GM10266 (cell line): ENCODE measurements at regions not wholly inside any gene's neighbourhood (a gene's known extent, or its start where the extent isn't known, plus 50 kb on each side); places are given as distances from the start of the nearest gene placed in this dataset.
"Not testable (repeated sequence)": the region's sequence is repeated elsewhere in the genome, so short reads cannot be mapped to it uniquely, and the experiment has no call there.

Source experiments
- DNase-seq: peaks from one replicate; pipeline ENCODE4 v3.0.0; 2012; ENCODE audit errors: extremely low spot score
- TF ChIP-seq, protein P1 (sequence below): IDR thresholded peaks from 2 replicates; pipeline ENCODE4 v1.5.1; 2012; ENCODE audit warnings: mild to moderate bottlenecking, low read depth; ENCODE audit not compliant: control insufficient read depth, insufficient read depth; ENCODE audit errors: missing control alignments

DNA sequence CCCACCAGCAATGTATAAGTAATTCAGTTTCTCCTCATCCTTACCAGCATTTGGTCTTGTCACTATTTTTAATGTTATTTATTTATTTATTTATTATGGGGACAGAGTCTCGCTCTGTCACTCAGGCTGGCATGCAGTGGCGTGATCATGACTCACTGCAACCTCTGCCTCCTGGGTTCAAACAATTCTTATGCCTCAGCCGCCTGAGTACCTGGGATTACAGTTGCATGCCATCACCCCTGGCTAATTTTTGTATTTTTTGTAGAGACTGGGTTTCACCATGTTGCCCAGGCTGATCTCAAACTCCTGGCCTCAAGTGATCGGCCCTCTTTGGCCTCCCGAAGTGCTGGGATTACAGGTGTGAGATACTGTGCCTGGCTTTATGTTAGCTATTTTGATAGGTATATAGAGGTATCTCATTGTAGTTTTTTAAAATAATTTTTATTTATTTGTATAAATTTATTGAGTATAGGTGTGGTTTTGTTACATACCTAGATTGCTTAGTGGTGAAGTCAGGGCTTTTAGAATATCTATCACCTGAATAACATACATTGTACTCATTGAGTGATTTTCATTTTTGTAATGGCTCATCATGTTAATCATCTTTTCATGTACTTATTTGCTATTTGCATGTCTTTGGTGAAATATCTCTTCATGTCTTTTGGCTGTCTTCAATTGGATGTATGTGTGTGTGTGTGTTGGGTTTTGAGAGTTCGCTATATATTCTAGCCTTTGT, 53.3 kb downstream of the TANC2 start:
- no peak for DNase-seq
- TF ChIP-seq, protein P1, sequence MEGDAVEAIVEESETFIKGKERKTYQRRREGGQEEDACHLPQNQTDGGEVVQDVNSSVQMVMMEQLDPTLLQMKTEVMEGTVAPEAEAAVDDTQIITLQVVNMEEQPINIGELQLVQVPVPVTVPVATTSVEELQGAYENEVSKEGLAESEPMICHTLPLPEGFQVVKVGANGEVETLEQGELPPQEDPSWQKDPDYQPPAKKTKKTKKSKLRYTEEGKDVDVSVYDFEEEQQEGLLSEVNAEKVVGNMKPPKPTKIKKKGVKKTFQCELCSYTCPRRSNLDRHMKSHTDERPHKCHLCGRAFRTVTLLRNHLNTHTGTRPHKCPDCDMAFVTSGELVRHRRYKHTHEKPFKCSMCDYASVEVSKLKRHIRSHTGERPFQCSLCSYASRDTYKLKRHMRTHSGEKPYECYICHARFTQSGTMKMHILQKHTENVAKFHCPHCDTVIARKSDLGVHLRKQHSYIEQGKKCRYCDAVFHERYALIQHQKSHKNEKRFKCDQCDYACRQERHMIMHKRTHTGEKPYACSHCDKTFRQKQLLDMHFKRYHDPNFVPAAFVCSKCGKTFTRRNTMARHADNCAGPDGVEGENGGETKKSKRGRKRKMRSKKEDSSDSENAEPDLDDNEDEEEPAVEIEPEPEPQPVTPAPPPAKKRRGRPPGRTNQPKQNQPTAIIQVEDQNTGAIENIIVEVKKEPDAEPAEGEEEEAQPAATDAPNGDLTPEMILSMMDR, result no peak

DNA sequence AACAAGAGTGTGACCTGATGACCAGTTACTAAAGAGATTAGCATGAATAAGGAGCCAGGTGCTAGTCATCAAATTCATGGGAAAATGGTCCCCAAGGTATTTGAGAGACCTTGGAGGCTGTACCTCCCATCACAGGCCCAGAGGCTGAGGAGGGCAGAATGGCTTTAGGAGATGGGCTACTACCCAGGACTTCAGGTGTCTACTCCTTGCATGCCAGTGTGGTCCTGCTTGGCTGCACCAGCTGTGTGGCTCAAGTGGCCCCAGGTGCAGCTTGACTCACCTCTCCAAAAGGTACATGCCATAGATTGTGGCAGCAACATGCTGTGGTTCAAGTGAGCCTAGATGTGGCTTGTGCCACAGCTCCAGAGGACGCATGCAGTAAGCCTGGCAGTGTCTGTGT, 56.5 kb downstream of the TANC2 start:
- TF ChIP-seq, protein P1, result no peak
- no peak for DNase-seq

DNA sequence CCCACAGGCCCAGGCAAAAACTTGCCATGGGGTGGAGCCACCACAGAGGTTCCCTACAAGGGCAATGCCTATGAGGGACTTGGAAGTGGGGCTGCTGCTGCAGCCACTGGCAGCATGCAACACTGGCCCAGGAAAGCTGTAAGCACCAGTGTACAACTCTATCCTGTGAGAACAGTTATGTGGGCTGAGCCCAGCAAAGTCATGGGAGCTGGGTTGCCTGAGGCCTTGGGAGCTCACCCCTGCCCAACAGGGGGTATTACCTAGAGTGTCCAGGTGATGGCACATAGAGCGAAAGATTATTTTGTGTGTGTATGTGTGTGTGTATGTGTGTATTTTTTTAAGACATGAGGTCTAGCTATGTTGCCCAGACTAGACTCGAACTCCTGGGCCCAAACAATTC, 57.0 kb downstream of the TANC2 start:
- TF ChIP-seq, protein P1, result no peak
- no peak for DNase-seq

DNA sequence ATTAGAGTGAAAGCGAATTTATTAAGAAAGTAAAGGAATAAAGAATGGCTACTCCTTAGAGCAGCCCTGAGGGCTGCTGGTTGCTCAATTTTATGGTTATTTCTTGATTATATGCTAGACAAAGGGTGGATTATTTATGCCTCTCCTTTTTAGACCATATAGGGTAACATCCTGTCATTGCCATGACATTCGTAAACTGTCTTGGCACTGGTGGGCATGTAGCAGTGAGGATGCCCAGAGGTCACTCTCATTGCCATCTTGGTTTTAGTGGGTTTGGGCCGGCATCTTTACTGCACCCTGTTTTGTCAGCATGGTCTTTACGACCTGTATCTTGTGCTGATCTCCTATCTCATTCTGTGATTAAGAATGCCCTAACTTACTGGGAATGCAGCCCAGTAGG, 58.2 kb downstream of the TANC2 start:
- TF ChIP-seq, protein P1, result no peak
- no peak for DNase-seq

DNA sequence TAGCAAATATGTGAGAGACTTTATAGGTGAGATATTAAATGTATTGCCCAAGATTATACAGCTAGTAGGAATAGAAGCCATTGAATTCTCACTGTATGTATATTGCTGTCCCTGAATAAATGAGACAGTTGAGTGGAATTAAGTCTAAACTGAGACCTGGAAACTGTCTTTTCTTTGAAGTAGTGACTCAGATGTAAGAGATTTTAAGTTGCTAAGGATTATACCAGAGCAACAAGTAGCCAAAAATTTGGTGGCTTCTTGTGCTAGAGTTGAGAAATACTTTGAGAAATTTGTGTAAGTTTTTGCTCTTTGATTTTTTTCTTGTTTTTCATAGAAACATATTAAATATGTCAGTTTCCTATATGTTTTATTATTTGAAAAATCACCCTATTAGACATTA, 58.7 kb downstream of the TANC2 start:
- no peak for DNase-seq
- TF ChIP-seq, protein P1, result no peak

DNA sequence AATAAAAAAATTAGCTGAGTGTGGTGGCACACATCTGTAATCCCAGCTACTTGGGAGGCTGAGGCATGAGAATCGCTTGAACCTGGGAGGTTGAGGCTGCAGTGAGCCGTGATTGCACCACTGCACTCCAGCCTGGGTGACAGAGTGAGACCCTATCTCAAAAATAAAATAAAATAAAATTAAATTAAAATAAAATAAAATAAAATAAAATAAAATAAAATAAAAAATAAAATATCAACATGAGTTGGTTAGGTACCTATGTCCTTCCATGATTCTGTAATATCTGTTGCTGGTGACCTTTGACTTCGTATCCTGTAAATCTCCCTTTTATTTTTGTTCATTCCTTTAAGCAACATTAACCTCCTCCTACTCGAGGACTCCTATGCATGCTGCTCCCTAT, 59.6 kb downstream of the TANC2 start:
- not testable (repeated sequence) for DNase-seq

DNA sequence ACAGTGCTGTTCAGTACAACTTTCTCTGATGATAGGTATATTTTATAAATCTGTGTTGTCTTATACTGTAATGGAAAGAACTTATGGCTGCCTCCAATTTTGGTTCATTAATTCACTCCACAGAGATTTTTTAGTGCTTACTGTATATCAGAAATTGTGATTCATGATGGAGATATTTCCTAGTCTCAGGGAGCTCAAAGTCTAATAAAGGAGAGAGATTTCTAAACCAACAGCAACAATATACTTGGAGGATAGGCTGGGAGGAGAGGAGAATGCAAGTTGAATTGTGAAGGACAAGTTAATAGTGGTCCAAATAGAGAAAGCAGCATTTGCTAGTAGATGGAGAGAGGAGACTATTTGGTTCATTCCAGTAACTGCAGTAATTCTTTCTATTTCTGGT, 63.5 kb downstream of the TANC2 start:
- TF ChIP-seq, protein P1, result no peak
- DNase-seq, result no peak

DNA sequence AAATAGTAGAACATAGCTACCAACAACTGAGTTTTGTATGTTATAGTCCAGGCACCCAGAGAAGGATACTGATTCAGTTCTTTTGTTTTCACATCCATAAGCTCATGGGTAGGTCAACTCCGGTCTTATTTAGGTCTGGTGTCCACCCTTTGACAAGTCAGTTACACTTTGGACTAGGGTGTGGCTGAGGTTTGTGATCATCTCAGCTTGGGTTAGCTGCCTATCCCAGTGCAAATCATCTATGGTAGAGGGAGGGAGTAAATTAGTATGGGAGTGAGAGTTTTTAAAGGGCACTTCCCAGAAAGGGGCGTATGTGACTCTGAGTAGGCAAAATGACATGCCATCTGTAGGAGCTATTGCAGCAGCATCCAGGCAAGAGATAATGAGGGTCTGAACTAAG, 66.1 kb downstream of the TANC2 start:
- TF ChIP-seq, protein P1, result no peak
- DNase-seq, result no peak
